H1 (cell line): ENCODE measurements at regions not wholly inside any gene's neighbourhood (a gene's known extent, or its start where the extent isn't known, plus 50 kb on each side); places are given as distances from the start of the nearest gene placed in this dataset.

Source experiments
- CTCF ChIA-PET: fragments of 300-600 bp; sonication (Branson Sonifier 250); formaldehyde crosslinking; loops from one replicate; lab custom pipeline; 2021; ENCODE audit not compliant: partially characterized antibody; lab: Charles Lee
- POLR2A ChIA-PET: fragments of 300-600 bp; sonication (Branson Sonifier 250); formaldehyde crosslinking; loops from one replicate; lab custom pipeline; 2021; ENCODE audit warnings: inconsistent platforms; ENCODE audit not compliant: partially characterized antibody; lab: Charles Lee
- DNase-seq, 2 experiments: peaks; one replicate each; pipeline versions ENCODE4 v3.0.0 to v3.0.0-alpha.2; 2010 to 2022; ENCODE audit warnings: low spot score in 2 of 2, low read depth in 1 of 2, mixed read lengths in 1 of 2
- FAIRE-seq: peaks from 2 replicates; lab custom pipeline; 2011; peaks lifted over from hg19 to GRCh38; lab: Jason Lieb, UNC
- H2AFZ ChIP-seq: 2 replicates; pipeline ENCODE4 v1.8.1; 2012; ENCODE audit warnings: low read length, inconsistent platforms
- H2AK5ac ChIP-seq: 2 replicates; pipeline ENCODE4 v1.6.1; 2013; ENCODE audit warnings: low read depth, low read length
- H2BK120ac ChIP-seq: replicated peaks from 2 replicates; pipeline ENCODE3; 2013; ENCODE audit warnings: low read depth, low read length, inconsistent platforms
- H2BK12ac ChIP-seq: 2 replicates; pipeline ENCODE4 v1.6.1; 2013; ENCODE audit warnings: low read depth, low read length
- H2BK15ac ChIP-seq: 2 replicates; pipeline ENCODE4 v1.6.1; 2013; ENCODE audit warnings: low read length
- H2BK20ac ChIP-seq: 2 replicates; pipeline ENCODE4 v1.6.1; 2013; ENCODE audit warnings: low read length
- H2BK5ac ChIP-seq: 2 replicates; pipeline ENCODE4 v1.6.1; 2013; ENCODE audit warnings: low read depth, low read length
- H3K14ac ChIP-seq: 2 replicates; pipeline ENCODE4 v1.6.1; 2013; ENCODE audit warnings: inconsistent platforms; ENCODE audit not compliant: insufficient read length
- H3K18ac ChIP-seq: 2 replicates; pipeline ENCODE4 v1.6.1; 2013; ENCODE audit warnings: low read length; ENCODE audit errors: extremely low read depth
- H3K23ac ChIP-seq: 2 replicates; pipeline ENCODE4 v1.6.1; 2013; ENCODE audit warnings: inconsistent platforms; ENCODE audit not compliant: insufficient read length
- H3K23me2 ChIP-seq: 2 replicates; pipeline ENCODE4 v1.6.1; 2013; ENCODE audit warnings: low read depth, low read length
- H3K27ac ChIP-seq: 2 replicates; pipeline ENCODE4 v1.6.1; 2011; ENCODE audit warnings: low read depth, low read length, inconsistent platforms
- H3K27me3 ChIP-seq, 4 experiments: replicated peaks in 1 of 4; 1 replicate in 1 of 4; 2 replicates in 3 of 4; pipeline versions ENCODE4 v1.6.1 to v1.8.1; 2011 to 2013; ENCODE audit warnings: low read length in 3 of 4, mild to moderate bottlenecking in 3 of 4, inconsistent platforms in 2 of 4, mixed read lengths in 2 of 4, moderate library complexity in 1 of 4; ENCODE audit not compliant: control insufficient read depth in 3 of 4, insufficient read depth in 3 of 4; ENCODE audit errors: extremely low read depth in 1 of 4
- H3K36me3 ChIP-seq, 4 experiments: 2 replicates each; pipeline versions ENCODE4 v1.6.1 to v1.8.1; 2011 to 2013; ENCODE audit warnings: mild to moderate bottlenecking in 4 of 4, low read length in 3 of 4, moderate library complexity in 2 of 4, control low read depth in 1 of 4, inconsistent platforms in 1 of 4; ENCODE audit not compliant: insufficient read depth in 4 of 4, control insufficient read depth in 2 of 4
- H3K4ac ChIP-seq: replicated peaks from 2 replicates; pipeline ENCODE3; 2013; ENCODE audit warnings: low read length, low read depth, mixed read lengths, inconsistent platforms; ENCODE audit not compliant: insufficient read length
- H3K4me1 ChIP-seq, 4 experiments: replicated peaks in 1 of 4; 1 replicate in 1 of 4; 2 replicates in 3 of 4; pipeline versions ENCODE4 v1.6.1 to v1.8.1; 2011 to 2013; ENCODE audit warnings: low read length in 3 of 4, inconsistent platforms in 2 of 4, mixed read lengths in 1 of 4; ENCODE audit not compliant: insufficient read depth in 4 of 4, control insufficient read depth in 3 of 4
- H3K4me2 ChIP-seq, 2 experiments: 2 replicates each; pipeline versions ENCODE4 v1.6.1 to v1.8.1; 2011 to 2013; ENCODE audit warnings: low read depth in 2 of 2, low read length in 2 of 2, control low read depth in 1 of 2, inconsistent platforms in 1 of 2, mild to moderate bottlenecking in 1 of 2; ENCODE audit not compliant: insufficient read depth in 1 of 2
- H3K4me3 ChIP-seq, 4 experiments: fragments of 200-600, 300-600 bp in 1 of 4; sonication (generic), shearing (Covaris generic), sonication (Bioruptor Twin) in 1 of 4; 2 replicates each; pipeline versions ENCODE4 v1.5.1 to v1.8.1; 2011 to 2016; ENCODE audit warnings: low read length in 4 of 4, low read depth in 3 of 4, control low read depth in 2 of 4, inconsistent platforms in 2 of 4, mild to moderate bottlenecking in 2 of 4, mixed read lengths in 1 of 4, moderate library complexity in 1 of 4; ENCODE audit not compliant: insufficient read depth in 2 of 4; ENCODE audit errors: extremely low read depth in 1 of 4
- H3K56ac ChIP-seq: replicated peaks from 2 replicates; pipeline ENCODE3; 2013; ENCODE audit warnings: low read depth, mild to moderate bottlenecking, mixed read lengths, low read length, inconsistent platforms; ENCODE audit not compliant: insufficient read length
- H3K79me1 ChIP-seq: 2 replicates; pipeline ENCODE4 v1.6.1; 2013; ENCODE audit warnings: low read depth, low read length, control low read depth
- H3K79me2 ChIP-seq, 2 experiments: 2 replicates each; pipeline versions ENCODE4 v1.6.1 to v1.8.1; 2012 to 2013; ENCODE audit warnings: low read length in 2 of 2, mild to moderate bottlenecking in 2 of 2, inconsistent platforms in 1 of 2; ENCODE audit not compliant: insufficient read depth in 2 of 2, control insufficient read depth in 1 of 2
- H3K9ac ChIP-seq, 4 experiments: replicated peaks in 1 of 4; 1 replicate in 1 of 4; 2 replicates in 3 of 4; pipeline versions ENCODE4 v1.6.1 to v1.8.1; 2011 to 2013; ENCODE audit warnings: low read depth in 3 of 4, low read length in 3 of 4, control low read depth in 2 of 4, mild to moderate bottlenecking in 2 of 4, moderate library complexity in 2 of 4, inconsistent platforms in 1 of 4; ENCODE audit errors: extremely low read depth in 1 of 4
- H3K9me3 ChIP-seq, 2 experiments: 2 replicates each; pipeline versions ENCODE4 v1.6.1 to v1.8.1; 2012 to 2013; ENCODE audit warnings: mild to moderate bottlenecking in 2 of 2, moderate library complexity in 2 of 2, control low read depth in 1 of 2, inconsistent platforms in 1 of 2, low read depth in 1 of 2, low read length in 1 of 2, mixed read lengths in 1 of 2; ENCODE audit not compliant: insufficient read depth in 2 of 2
- H4K20me1 ChIP-seq, 2 experiments: replicated peaks in 1 of 2; 2 replicates each; pipeline versions ENCODE3 to v1.8.1; 2011 to 2013; ENCODE audit warnings: inconsistent platforms in 2 of 2, low read length in 2 of 2, mild to moderate bottlenecking in 1 of 2; ENCODE audit not compliant: insufficient read depth in 2 of 2, control insufficient read depth in 1 of 2
- H4K5ac ChIP-seq: 2 replicates; pipeline ENCODE4 v1.6.1; 2013; ENCODE audit warnings: low read length, low read depth, mixed read lengths, inconsistent platforms; ENCODE audit not compliant: insufficient read length
- H4K8ac ChIP-seq: 2 replicates; pipeline ENCODE4 v1.8.0; 2013; ENCODE audit warnings: mild to moderate bottlenecking, moderate library complexity, low read length, inconsistent platforms; ENCODE audit not compliant: insufficient read depth; ENCODE audit errors: extremely low read depth
- H4K91ac ChIP-seq: replicated peaks from 2 replicates; pipeline ENCODE3; 2013; ENCODE audit warnings: low read length, mixed read lengths, inconsistent platforms; ENCODE audit not compliant: insufficient read length
- CREB1 ChIP-seq: IDR thresholded peaks from 2 replicates; pipeline ENCODE4 v1.6.1; 2012; ENCODE audit warnings: inconsistent platforms
- EGR1 ChIP-seq: IDR thresholded peaks from 2 replicates; pipeline ENCODE4 v1.6.1; 2011; ENCODE audit warnings: low read depth, low read length, borderline replicate concordance
- JUN ChIP-seq: IDR thresholded peaks from 2 replicates; pipeline ENCODE4 v1.6.1; 2011; ENCODE audit warnings: low read depth, mild to moderate bottlenecking, improper control_type of control experiment, low read length
- KDM1A ChIP-seq: fragments of 200-600, 300-600 bp; sonication (generic); IDR thresholded peaks from 2 replicates; pipeline ENCODE4 v1.7.1; 2016; ENCODE audit warnings: mild to moderate bottlenecking, low read length, borderline replicate concordance
- RBBP5 ChIP-seq: IDR thresholded peaks from 2 replicates; pipeline ENCODE4 v1.7.1; 2012; ENCODE audit warnings: low read depth, mild to moderate bottlenecking, inconsistent platforms, low read length, moderate library complexity, borderline replicate concordance
- RFX5 ChIP-seq: IDR thresholded peaks from 2 replicates; pipeline ENCODE4 v1.6.1; 2011; ENCODE audit warnings: low read depth, low read length, improper control_type of control experiment, borderline replicate concordance
- RXRA ChIP-seq: IDR thresholded peaks from 2 replicates; pipeline ENCODE4 v1.6.1; 2011; ENCODE audit warnings: low read depth, mild to moderate bottlenecking, low read length, moderate library complexity; ENCODE audit not compliant: insufficient read depth
- SIN3A ChIP-seq, 2 experiments: IDR thresholded peaks in 1 of 2; conservative IDR thresholded peaks in 1 of 2; 2 replicates each; pipeline ENCODE4 v1.6.1; 2011 to 2012; ENCODE audit warnings: low read length in 2 of 2, improper control_type of control experiment in 1 of 2, low read depth in 1 of 2, mild to moderate bottlenecking in 1 of 2
- SIX5 ChIP-seq: IDR thresholded peaks from 2 replicates; pipeline ENCODE4 v1.6.1; 2011; ENCODE audit warnings: mild to moderate bottlenecking, low read depth, low read length
- SP4 ChIP-seq: IDR thresholded peaks from 2 replicates; pipeline ENCODE4 v1.6.1; 2012; ENCODE audit warnings: low read length, inconsistent platforms
- SUZ12 ChIP-seq: fragments of 200-600 bp; sonication (generic); IDR thresholded peaks from 2 replicates; pipeline ENCODE4 v1.6.1; 2012; ENCODE audit warnings: mild to moderate bottlenecking, inconsistent platforms, low read length, moderate library complexity, mixed read lengths
- TAF1 ChIP-seq: IDR thresholded peaks from 2 replicates; pipeline ENCODE4 v1.6.1; 2011; ENCODE audit warnings: mild to moderate bottlenecking, low read depth, low read length
- ZNF274 ChIP-seq: IDR thresholded peaks from 2 replicates; pipeline ENCODE4 v1.7.0; 2012; ENCODE audit warnings: low read length, borderline replicate concordance; ENCODE audit errors: extremely low read depth
- WGBS, 2 experiments: shearing (Covaris generic) in 1 of 2; methylation state at CpG; one replicate each; pipeline versions ENCODE4 v1.1.6 to v1.1.7; 2013 to 2015; ENCODE audit warnings: low lambda C conversion rate in 2 of 2, mixed read lengths in 2 of 2, inconsistent platforms in 1 of 2, low coverage in 1 of 2, missing lambda C conversion rate in 1 of 2; ENCODE audit not compliant: insufficient replicate concordance in 2 of 2, insufficient coverage in 1 of 2, insufficient read length in 1 of 2; ENCODE audit errors: extremely low coverage in 1 of 2, missing lambda C conversion rate in 1 of 2; 5-methylcytosine and 5-hydroxymethylcytosine counted together

GRCh38 chr13:62331384-62331783 lies 915.7 kb upstream of the PCDH20 start:
- Histone ChIP-seq H3K79me2 (no peaks in the 10 kb centered on the region), H2BK5ac (no peak overlapping the region), H4K5ac (no peak overlapping the region), H3K27ac (no peak overlapping the region), H4K20me1 (no peaks in the 10 kb centered on the region), H3K9me3 (no peaks in the 10 kb centered on the region), H3K4me2 (no peak overlapping the region), H3K23ac (no peak overlapping the region), H3K79me1 (no peaks in the 10 kb centered on the region), H3K4me3 (no peak overlapping the region), H3K4me1 (no peaks in the 10 kb centered on the region), H2AFZ (no peak overlapping the region), H3K9ac (no peak overlapping the region), H2BK15ac (no peak overlapping the region), H3K18ac (no peak overlapping the region), H3K36me3 (no peaks in the 10 kb centered on the region), H3K56ac (no peak overlapping the region), H4K8ac (no peak overlapping the region), H2AK5ac (no peak overlapping the region), H3K23me2 (no peaks in the 10 kb centered on the region), H2BK20ac (no peak overlapping the region), H2BK120ac (no peak overlapping the region), H3K4ac (no peak overlapping the region), H3K14ac (no peak overlapping the region), H4K91ac (no peak overlapping the region), H3K27me3 (no peaks in the 10 kb centered on the region), H2BK12ac (no peak overlapping the region)
- no peak for DNase-seq
- POLR2A ChIA-PET = no interaction called here
- CTCF ChIA-PET = no interaction called here
- no peak for FAIRE-seq
- 94% methylated on average over 2 of the region's 2 CpGs; no CpG with 5 or more reads in 1 of the 2 experiments for WGBS, 2 experiments
- TF ChIP-seq SIN3A (conservative IDR thresholded peaks at IDR 0.05 in 1 of 2, IDR thresholded peaks at IDR 0.05 in 1 of 2; ENCODE audit: low read depth in 1 of 2, low read length in 2 of 2) (no peak), RFX5 (no peak), JUN (no peak), KDM1A (no peak), EGR1 (no peak), ZNF274 (no peak), TAF1 (no peak), SUZ12 (no peak), RXRA (no peak), SP4 (no peak), CREB1 (no peak), SIX5 (no peak), RBBP5 (no peak)
